A673 (cell line): ENCODE measurements at regions not wholly inside any gene's neighbourhood (a gene's known extent, or its start where the extent isn't known, plus 50 kb on each side); places are given as distances from the start of the nearest gene placed in this dataset.

Experiments
- CTCF ChIP-seq: fragments of 300-800, 200-600 bp; sonication (generic); conservative IDR thresholded peaks from 2 replicates; pipeline ENCODE4 v1.5.1; 2017; ENCODE audit warnings: low read depth, mild to moderate bottlenecking, antibody characterized with exemption, low read length, moderate library complexity, mixed read lengths
- EZH2 ChIP-seq: fragments of 200-600 bp; sonication (generic); IDR thresholded peaks from 2 replicates; pipeline ENCODE4 v1.6.1; 2017; ENCODE audit warnings: borderline replicate concordance, low read depth, mild to moderate bottlenecking, mixed read lengths, antibody characterized with exemption, low read length; ENCODE audit not compliant: poor library complexity, severe bottlenecking

- TF ChIP-seq CTCF (no peak), EZH2 (no peak)
Observed at GRCh38 chr10:70967591-70968587, 79.5 kb upstream of the PCBD1 start.
